Mesendoderm (in vitro differentiated cells): ENCODE measurements at regions not wholly inside any gene's neighbourhood (a gene's known extent, or its start where the extent isn't known, plus 50 kb on each side); places are given as distances from the start of the nearest gene placed in this dataset.

ENCODE experiments used
- DNase-seq: peaks from one replicate; pipeline ENCODE4 v3.0.0; 2013
- H2AK5ac ChIP-seq: 2 replicates; pipeline ENCODE4 v1.6.1; 2013; ENCODE audit warnings: low read length, inconsistent platforms
- H2BK120ac ChIP-seq: 2 replicates; pipeline ENCODE4 v1.6.1; 2013; ENCODE audit warnings: low read depth, mild to moderate bottlenecking, low read length, moderate library complexity, mixed read lengths
- H2BK15ac ChIP-seq: replicated peaks from 2 replicates; pipeline ENCODE4 v1.6.1; 2013; ENCODE audit warnings: low read depth, mild to moderate bottlenecking, moderate library complexity
- H2BK5ac ChIP-seq: 2 replicates; pipeline ENCODE4 v1.6.1; 2013; ENCODE audit warnings: low read length, inconsistent platforms
- H3K18ac ChIP-seq: 2 replicates; pipeline ENCODE4 v1.6.1; 2013; ENCODE audit warnings: mild to moderate bottlenecking, low read length, mixed read lengths
- H3K23ac ChIP-seq: one replicate; pipeline ENCODE4 v1.6.1; 2013; ENCODE audit warnings: low read length
- H3K27ac ChIP-seq: 2 replicates; pipeline ENCODE4 v1.5.1; 2013; ENCODE audit warnings: low read depth, mild to moderate bottlenecking, inconsistent platforms, low read length, moderate library complexity
- H3K27me3 ChIP-seq: 2 replicates; pipeline ENCODE4 v1.6.1; 2013; ENCODE audit warnings: low read length, control low read depth, mild to moderate bottlenecking, inconsistent platforms; ENCODE audit not compliant: insufficient read depth, poor library complexity
- H3K36me3 ChIP-seq: 2 replicates; pipeline ENCODE4 v1.6.1; 2013; ENCODE audit warnings: low read length, inconsistent platforms; ENCODE audit not compliant: control insufficient read depth, insufficient read depth
- H3K4ac ChIP-seq: one replicate; pipeline ENCODE4 v1.6.1; 2013; ENCODE audit warnings: low read depth, mild to moderate bottlenecking, low read length, moderate library complexity
- H3K4me1 ChIP-seq: 2 replicates; pipeline ENCODE4 v1.6.1; 2013; ENCODE audit warnings: low read depth, low read length, inconsistent platforms; ENCODE audit not compliant: control insufficient read depth
- H3K4me2 ChIP-seq: 2 replicates; pipeline ENCODE4 v1.6.1; 2013; ENCODE audit warnings: low read length
- H3K4me3 ChIP-seq: 2 replicates; pipeline ENCODE4 v1.5.1; 2013; ENCODE audit warnings: mild to moderate bottlenecking, low read length
- H3K56ac ChIP-seq: one replicate; pipeline ENCODE4 v1.6.1; 2013; ENCODE audit warnings: low read length
- H3K79me1 ChIP-seq: 2 replicates; pipeline ENCODE4 v1.6.1; 2013; ENCODE audit warnings: low read length, inconsistent platforms
- H3K79me2 ChIP-seq: 2 replicates; pipeline ENCODE4 v1.6.1; 2013; ENCODE audit warnings: mild to moderate bottlenecking, low read length; ENCODE audit not compliant: control insufficient read depth, insufficient read depth
- H3K9ac ChIP-seq: 2 replicates; pipeline ENCODE4 v1.6.1; 2013; ENCODE audit warnings: low read length, inconsistent platforms
- H4K5ac ChIP-seq: one replicate; pipeline ENCODE4 v1.6.1; 2013; ENCODE audit warnings: low read length
- H4K8ac ChIP-seq: one replicate; pipeline ENCODE4 v1.6.1; 2013; ENCODE audit warnings: low read depth, mild to moderate bottlenecking, control low read depth, low read length, moderate library complexity
- WGBS: extraction: QIAGEN DNeasy Blood & Tissue Kit; methylation state at CpG from one replicate; pipeline ENCODE4 v1.1.7; 2013; ENCODE audit warnings: low lambda C conversion rate, missing lambda C conversion rate; ENCODE audit not compliant: insufficient coverage; ENCODE audit errors: extremely low coverage; 5-methylcytosine and 5-hydroxymethylcytosine counted together

- H3K4me1 ChIP-seq, result no peaks in the 10 kb centered on the region
Observed at GRCh38 chr5:163658702-163659567, 153.5 kb downstream of the MAT2B start.

DNA sequence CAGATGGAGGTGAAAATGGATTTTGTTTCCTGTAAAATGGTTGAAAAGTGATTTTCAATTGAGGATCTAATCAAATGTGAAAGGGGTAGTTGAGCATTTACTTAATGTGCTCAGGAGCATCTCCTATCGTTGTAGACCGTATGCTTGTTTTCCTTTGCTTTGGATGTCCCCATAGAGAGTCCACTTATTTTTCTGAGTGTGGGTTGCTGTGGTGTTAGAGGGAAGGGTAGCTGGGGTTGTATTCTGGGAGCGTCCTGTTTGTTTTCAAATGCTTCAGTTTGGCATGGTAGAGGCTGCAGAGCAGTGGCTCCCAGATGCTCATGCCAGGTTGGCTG, 154.1 kb downstream of the MAT2B start:
- no CpG with 5 or more reads among the region's 3 CpGs for WGBS

More at GRCh38 chr5:163658702-163659567, 153.5 kb downstream of the MAT2B start:
- no peak overlapping the region for H3K27ac ChIP-seq
- H2AK5ac ChIP-seq, result no peak overlapping the region
- no peaks in the 10 kb centered on the region for H3K79me1 ChIP-seq
- no peak overlapping the region for H3K4ac ChIP-seq
- H2BK5ac ChIP-seq, result no peak overlapping the region
- no peak overlapping the region for H2BK120ac ChIP-seq
- H3K56ac ChIP-seq, result no peak overlapping the region
- H2BK15ac ChIP-seq, result no peak overlapping the region
- H3K27me3 ChIP-seq, result no peaks in the 10 kb centered on the region
- H3K79me2 ChIP-seq, result no peaks in the 10 kb centered on the region
- no peak overlapping the region for H4K8ac ChIP-seq
- H3K9ac ChIP-seq, result no peak overlapping the region
- no CpG with 5 or more reads among the region's 7 CpGs for WGBS
- H3K4me2 ChIP-seq, result no peak overlapping the region
- no peak overlapping the region for H3K4me3 ChIP-seq
- no peak for DNase-seq
- no peak overlapping the region for H4K5ac ChIP-seq
- no peak overlapping the region for H3K18ac ChIP-seq
- no peaks in the 10 kb centered on the region for H3K36me3 ChIP-seq
- no peak overlapping the region for H3K23ac ChIP-seq

GRCh38 chr5:163660486-163660885, 155.1 kb downstream of the MAT2B start:
- Histone ChIP-seq H3K27me3 (no peaks in the 10 kb centered on the region), H3K27ac (no peak overlapping the region), H3K23ac (no peak overlapping the region), H3K4me1 (no peaks in the 10 kb centered on the region), H3K4me3 (no peak overlapping the region), H2BK120ac (no peak overlapping the region), H3K56ac (no peak overlapping the region), H3K9ac (no peak overlapping the region), H2BK5ac (no peak overlapping the region), H3K18ac (no peak overlapping the region), H3K4me2 (no peak overlapping the region), H2BK15ac (no peak overlapping the region), H3K79me2 (no peaks in the 10 kb centered on the region), H4K5ac (no peak overlapping the region), H3K79me1 (no peaks in the 10 kb centered on the region), H3K4ac (no peak overlapping the region), H2AK5ac (no peak overlapping the region), H3K36me3 (no peaks in the 10 kb centered on the region), H4K8ac (no peak overlapping the region)
- no CpG with 5 or more reads among the region's 1 CpG for WGBS
- no peak for DNase-seq

More for the DNA sequence above, 154.1 kb downstream of the MAT2B start:
- Histone ChIP-seq H4K8ac (no peak overlapping the region), H2BK15ac (no peak overlapping the region), H3K27me3 (no peaks in the 10 kb centered on the region), H3K56ac (no peak overlapping the region), H3K4me2 (no peak overlapping the region), H4K5ac (no peak overlapping the region), H3K4me1 (no peaks in the 10 kb centered on the region), H2BK120ac (no peak overlapping the region), H3K18ac (no peak overlapping the region), H3K36me3 (no peaks in the 10 kb centered on the region), H3K79me1 (no peaks in the 10 kb centered on the region), H3K4ac (no peak overlapping the region), H3K79me2 (no peaks in the 10 kb centered on the region), H2BK5ac (no peak overlapping the region), H3K9ac (no peak overlapping the region), H2AK5ac (no peak overlapping the region), H3K23ac (no peak overlapping the region), H3K27ac (no peak overlapping the region), H3K4me3 (no peak overlapping the region)
- DNase-seq, result no peak

DNA sequence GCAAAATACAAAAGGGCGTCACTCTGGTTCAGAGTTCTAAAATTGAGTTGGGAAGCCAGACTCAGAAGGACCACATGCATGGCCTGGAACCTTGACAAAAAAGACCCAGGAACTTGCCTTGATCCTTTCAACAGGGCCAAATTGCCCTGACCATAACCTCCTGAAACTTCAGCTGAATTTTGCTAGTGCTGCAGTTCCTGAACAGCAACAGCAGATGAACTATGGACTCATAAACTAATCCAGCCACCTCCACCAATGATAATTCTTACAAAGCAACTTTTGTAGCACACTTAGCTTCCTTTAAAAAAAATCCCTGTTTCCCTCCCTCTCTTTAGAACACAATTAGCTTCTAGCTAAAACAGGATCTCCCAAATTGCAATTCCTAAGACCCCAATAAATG, 155.9 kb downstream of the MAT2B start:
- no peak overlapping the region for H3K27ac ChIP-seq
- DNase-seq, result no peak
- no peak overlapping the region for H4K8ac ChIP-seq
- no peak overlapping the region for H2AK5ac ChIP-seq
- H3K79me2 ChIP-seq, result no peaks in the 10 kb centered on the region
- H3K18ac ChIP-seq, result no peak overlapping the region
- no peaks in the 10 kb centered on the region for H3K4me1 ChIP-seq
- H2BK120ac ChIP-seq, result no peak overlapping the region
- H3K4me2 ChIP-seq, result no peak overlapping the region
- H3K4ac ChIP-seq, result no peak overlapping the region
- no peak overlapping the region for H2BK5ac ChIP-seq
- no peak overlapping the region for H4K5ac ChIP-seq
- no peak overlapping the region for H3K56ac ChIP-seq
- H2BK15ac ChIP-seq, result no peak overlapping the region
- no peaks in the 10 kb centered on the region for H3K27me3 ChIP-seq
- no peaks in the 10 kb centered on the region for H3K79me1 ChIP-seq
- no peak overlapping the region for H3K9ac ChIP-seq
- no peak overlapping the region for H3K4me3 ChIP-seq
- H3K36me3 ChIP-seq, result no peaks in the 10 kb centered on the region
- WGBS, result no CpG with 5 or more reads among the region's 1 CpG
- no peak overlapping the region for H3K23ac ChIP-seq

DNA sequence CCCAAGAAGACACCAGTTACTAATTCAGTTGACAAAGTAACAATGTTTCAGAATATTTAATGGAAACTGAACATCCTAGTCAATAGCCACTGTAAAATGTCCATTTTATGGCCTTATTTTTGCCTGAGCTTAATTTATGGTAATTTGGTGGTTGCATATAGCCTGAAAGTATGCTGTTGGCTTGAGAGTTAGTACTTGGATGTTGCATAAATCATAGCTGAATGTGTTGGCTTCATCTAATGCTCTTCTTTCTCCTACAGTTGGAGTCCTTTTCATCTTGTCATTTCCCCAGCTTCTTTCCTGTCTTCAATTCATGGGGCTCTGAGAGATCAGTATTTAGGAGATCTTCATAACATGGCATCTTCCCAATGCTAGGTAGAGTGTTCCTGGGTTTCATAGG, 164.6 kb downstream of the MAT2B start:
- Histone ChIP-seq H3K79me2 (no peaks in the 10 kb centered on the region), H3K4me1 (no peaks in the 10 kb centered on the region), H2BK120ac (no peak overlapping the region), H2BK5ac (no peak overlapping the region), H3K4me2 (no peak overlapping the region), H2AK5ac (no peak overlapping the region), H3K4me3 (no peak overlapping the region), H3K79me1 (no peaks in the 10 kb centered on the region), H4K8ac (no peak overlapping the region), H3K4ac (no peak overlapping the region), H2BK15ac (no peak overlapping the region), H3K23ac (no peak overlapping the region), H3K56ac (no peak overlapping the region), H3K18ac (no peak overlapping the region), H3K9ac (no peak overlapping the region), H4K5ac (no peak overlapping the region), H3K36me3 (no peaks in the 10 kb centered on the region), H3K27me3 (no peaks in the 10 kb centered on the region), H3K27ac (no peak overlapping the region)
- no peak for DNase-seq

DNA sequence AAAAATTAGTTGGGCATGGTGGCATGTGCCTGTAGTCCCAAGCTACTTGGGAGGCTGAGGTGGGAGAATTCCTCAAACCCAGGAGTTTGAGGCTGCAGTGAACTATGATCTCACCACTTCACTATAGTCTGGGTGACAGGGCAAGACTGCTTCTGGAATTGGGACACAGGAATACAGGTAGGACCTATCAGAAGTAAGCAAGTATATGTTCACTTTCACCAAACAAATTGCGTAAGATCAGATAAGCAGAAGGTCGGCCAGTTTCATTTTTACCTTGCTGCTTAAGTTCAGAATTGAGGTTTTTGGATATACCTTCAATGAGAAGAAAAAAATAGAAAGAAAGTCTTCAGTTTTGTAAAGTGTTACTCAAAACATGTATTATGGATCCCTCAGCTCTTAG, 171.7 kb downstream of the MAT2B start:
- Histone ChIP-seq H3K4ac (no peak overlapping the region), H4K8ac (no peak overlapping the region), H3K79me1 (no peaks in the 10 kb centered on the region), H3K56ac (no peak overlapping the region), H2AK5ac (no peak overlapping the region), H3K27ac (no peak overlapping the region), H3K4me3 (no peak overlapping the region), H3K18ac (no peak overlapping the region), H3K4me1 (no peaks in the 10 kb centered on the region), H3K9ac (no peak overlapping the region), H3K36me3 (no peaks in the 10 kb centered on the region), H3K79me2 (no peaks in the 10 kb centered on the region), H2BK120ac (no peak overlapping the region), H4K5ac (no peak overlapping the region), H2BK15ac (no peak overlapping the region), H3K23ac (no peak overlapping the region), H2BK5ac (no peak overlapping the region), H3K27me3 (no peaks in the 10 kb centered on the region), H3K4me2 (no peak overlapping the region)
- no CpG with 5 or more reads among the region's 2 CpGs for WGBS
- no peak for DNase-seq
